HS-27A (cell line): ENCODE measurements at regions not wholly inside any gene's neighbourhood (a gene's known extent, or its start where the extent isn't known, plus 50 kb on each side); places are given as distances from the start of the nearest gene placed in this dataset.
"Not testable (repeated sequence)": the region's sequence is repeated elsewhere in the genome, so short reads cannot be mapped to it uniquely, and the experiment has no call there.

ENCODE experiments used
- DNase-seq: peaks from one replicate; pipeline ENCODE4 v3.0.0-alpha.2; 2012; ENCODE audit warnings: low read depth, missing footprints

GRCh38 chr17:33695431-33695830, 402.3 kb upstream of the ASIC2 start:
- no peak for DNase-seq

GRCh38 chr17:33696102-33696501, 403.0 kb upstream of the ASIC2 start:
- DNase-seq: no peak

GRCh38 chr17:33697557-33697956, 404.5 kb upstream of the ASIC2 start:
- no peak for DNase-seq

GRCh38 chr17:33701910-33702309, 408.8 kb upstream of the ASIC2 start:
- no peak for DNase-seq

DNA sequence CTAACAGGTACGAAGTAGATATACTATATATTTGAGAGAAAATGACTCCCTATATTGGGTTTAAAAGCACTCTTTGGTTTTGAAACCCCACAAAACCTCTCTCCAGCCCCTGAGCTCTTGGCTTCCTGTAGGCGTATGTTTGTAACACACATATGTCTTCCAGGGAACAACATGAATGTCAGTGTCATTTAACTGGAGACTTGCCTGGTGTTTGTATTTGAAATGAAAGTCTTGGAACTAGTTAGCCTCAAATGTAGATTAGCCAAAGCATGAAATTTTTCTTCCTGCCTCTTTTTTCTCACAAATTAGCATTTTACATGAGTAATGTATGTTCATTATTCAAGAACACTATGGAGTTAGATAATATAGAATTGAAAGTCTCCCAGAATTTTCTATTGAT, 411.8 kb upstream of the ASIC2 start:
- DNase-seq: no peak

DNA sequence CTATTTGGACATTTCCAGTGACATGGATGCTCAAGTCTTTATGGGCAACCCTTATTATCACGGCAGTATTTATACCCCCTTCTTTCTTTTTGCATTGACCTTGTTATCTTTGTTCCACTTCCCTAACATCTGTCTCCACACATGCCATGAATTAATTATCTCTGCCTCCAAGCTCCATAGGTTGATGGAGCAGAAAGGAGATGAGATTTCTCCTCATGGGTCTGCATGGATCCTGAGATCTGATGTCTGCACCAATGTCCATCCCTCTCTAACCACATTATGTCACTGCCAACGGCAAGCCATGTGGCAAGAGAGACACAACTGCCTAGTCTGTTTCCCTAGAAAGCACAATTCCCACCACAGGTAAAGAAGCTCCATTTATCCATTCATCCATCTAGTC, 416.8 kb upstream of the ASIC2 start:
- no peak for DNase-seq

DNA sequence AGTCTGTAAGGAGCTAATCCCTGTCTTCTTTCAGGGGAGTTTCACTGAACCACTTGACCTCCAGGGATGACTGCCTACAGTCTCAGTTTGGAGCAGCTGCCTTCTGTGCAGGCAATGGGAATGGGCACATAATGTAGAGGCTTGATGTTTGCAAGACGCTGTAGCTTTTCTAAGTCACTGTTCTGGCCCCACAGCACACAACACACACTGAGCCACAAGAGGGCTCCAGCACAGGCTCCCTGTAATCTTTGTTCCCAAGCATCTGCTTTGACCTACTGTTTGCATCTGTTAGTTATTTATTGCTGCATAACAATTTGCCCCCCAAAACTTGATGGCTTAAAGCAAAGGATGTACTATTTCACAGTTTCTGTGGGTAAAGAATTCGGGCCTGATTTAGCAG, 419.0 kb upstream of the ASIC2 start:
- no peak for DNase-seq

DNA sequence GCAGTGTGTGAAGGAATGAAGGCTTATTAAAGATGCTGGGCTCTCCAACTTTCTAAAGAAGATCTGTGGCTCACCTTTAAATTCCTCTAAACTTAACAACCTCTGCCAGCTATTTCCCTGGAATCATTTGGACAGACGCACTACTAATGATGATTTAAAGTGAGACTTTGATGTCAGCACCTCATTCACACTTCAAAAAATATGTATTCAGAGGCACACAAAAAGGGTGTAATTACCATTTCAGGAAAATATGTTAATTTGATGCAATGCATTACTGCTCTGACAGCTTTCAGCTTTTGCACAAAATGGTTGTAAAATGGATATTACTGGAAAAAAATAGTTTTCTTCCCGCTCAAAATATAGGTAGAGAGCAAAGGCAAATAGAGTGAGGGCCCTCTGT, 423.9 kb upstream of the ASIC2 start:
- no peak for DNase-seq

- not testable (repeated sequence) for DNase-seq
These were observed 430.6 kb upstream of the ASIC2 start for GRCh38 chr17:33723736-33724135.

DNA sequence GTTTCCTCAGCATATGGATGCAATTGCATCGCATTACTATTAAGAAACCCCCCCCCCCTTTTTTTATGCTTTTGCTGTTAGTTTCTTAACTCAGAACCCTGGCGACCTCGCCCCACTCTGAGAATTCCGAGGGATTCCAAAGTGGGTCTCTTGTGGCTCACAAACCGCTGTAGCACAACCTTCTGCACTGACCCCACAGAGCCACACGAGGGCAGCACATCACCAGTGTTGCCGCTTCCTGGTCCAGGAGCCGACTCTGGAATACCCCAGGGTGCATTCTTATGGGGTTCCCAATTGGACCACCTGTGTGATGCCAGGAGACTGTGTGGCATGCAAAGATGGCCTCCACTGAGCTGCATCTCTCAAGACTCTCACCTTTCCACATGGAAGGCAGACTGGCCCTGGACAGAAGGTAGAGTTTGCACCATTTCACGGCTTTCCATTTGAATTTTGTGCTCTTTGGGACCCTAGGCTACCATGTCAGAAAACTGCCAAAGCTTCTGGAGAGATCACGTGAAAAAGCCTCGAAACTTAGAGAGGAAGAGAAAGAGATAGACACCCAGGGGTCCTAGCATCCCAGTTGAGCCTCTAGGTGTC, 432.7 kb upstream of the ASIC2 start:
- DNase-seq: no peak

GRCh38 chr17:33730131-33730530, 437.0 kb upstream of the ASIC2 start:
- DNase-seq: no peak

- no peak for DNase-seq
These were observed 439.0 kb upstream of the ASIC2 start for GRCh38 chr17:33732116-33732515.

GRCh38 chr17:33739714-33740113, 446.6 kb upstream of the ASIC2 start:
- no peak for DNase-seq

DNA sequence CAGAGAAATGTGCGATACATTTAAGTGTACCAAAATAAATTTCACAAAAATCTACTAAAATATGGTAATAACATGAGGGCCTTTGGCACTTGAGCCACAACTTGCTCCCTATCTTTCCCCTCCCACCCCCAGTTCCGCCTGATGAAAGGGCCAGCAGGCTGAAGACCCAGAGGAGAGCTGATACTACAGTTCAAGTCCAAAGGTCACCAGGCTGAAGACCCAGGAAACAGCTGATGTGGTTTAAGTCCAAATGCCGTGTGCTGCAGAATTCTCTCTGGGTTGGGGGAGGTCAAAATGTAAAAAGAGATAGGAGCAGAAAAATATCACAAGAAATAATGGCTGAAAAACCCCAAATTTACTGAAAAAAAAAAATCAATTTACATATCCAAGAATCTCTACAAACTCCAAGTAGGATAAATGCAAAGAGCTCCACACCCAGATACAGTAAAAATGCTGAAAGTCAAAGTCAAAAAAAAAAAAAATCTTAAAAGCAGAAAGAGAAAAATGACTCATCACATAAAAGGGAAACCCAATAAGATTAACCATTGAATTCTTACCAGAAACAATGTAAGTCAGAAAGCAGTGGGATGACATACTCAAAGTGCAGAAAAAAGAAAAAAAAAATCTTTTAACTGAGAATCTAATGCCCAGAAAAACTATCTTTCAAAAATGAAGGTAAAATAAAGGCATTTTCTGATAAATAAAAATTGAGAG, 452.1 kb upstream of the ASIC2 start:
- no peak for DNase-seq

GRCh38 chr17:33749171-33749570, 456.1 kb upstream of the ASIC2 start:
- no peak for DNase-seq

GRCh38 chr17:33750943-33751701, 458.0 kb upstream of the ASIC2 start:
- no peak for DNase-seq

DNA sequence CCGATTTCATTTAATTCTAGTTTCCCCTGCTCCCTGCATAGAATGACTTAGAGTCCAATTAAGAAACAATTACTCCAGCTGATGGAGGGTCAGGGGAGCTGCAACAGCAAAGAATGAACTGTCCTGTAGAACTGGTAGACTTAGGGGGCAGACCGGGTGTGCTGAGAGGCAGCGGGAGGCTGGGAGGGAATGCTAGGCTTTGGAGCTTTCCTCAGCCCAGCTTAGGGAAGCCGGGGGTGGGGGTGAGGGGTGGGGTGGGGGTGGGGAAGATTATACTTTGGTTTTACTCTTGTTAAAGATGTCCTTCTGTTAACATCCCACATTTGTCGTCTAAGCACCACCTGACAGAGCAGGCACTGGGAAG, 458.6 kb upstream of the ASIC2 start:
- no peak for DNase-seq

GRCh38 chr17:33753452-33753851, 460.4 kb upstream of the ASIC2 start:
- DNase-seq: no peak

DNA sequence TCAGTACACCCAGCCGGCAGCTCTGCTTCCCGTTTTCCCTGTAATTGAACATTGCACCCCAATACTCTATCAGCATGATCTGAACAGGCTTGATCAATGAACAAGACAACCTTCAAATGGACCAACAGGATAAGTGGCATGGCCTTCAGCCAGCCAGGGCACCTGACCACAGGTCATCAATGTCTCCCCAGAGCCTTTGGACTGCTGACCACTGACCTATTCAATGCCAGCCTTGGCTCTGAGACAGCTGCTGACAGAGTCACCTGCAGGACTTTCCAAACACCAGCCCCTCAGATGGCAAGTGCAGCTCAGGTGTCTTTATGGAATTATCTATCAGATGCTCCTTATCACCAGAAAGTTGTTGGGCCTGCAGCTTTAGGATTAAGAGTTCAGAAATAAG, 462.9 kb upstream of the ASIC2 start:
- no peak for DNase-seq

GRCh38 chr17:33765871-33766270, 472.8 kb upstream of the ASIC2 start:
- DNase-seq: no peak

DNA sequence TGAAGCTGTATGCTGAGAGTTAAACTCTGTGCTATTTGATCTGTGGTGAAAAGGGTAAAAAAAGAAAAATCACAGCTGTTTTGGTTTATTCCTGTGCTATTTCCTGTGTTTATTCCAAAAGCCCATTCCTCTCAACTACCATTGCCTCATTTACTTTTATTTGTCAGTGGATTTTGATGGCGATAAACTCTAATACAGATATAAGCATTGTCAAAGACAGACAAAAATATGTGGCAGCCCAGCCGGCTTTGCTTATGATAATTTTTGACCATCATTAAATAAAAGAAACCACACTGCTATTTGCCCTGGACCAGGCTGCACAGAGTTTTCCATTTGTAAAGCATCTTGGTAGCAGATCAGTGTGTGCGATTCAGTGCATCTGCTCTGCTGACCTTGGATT, 473.6 kb upstream of the ASIC2 start:
- no peak for DNase-seq

DNA sequence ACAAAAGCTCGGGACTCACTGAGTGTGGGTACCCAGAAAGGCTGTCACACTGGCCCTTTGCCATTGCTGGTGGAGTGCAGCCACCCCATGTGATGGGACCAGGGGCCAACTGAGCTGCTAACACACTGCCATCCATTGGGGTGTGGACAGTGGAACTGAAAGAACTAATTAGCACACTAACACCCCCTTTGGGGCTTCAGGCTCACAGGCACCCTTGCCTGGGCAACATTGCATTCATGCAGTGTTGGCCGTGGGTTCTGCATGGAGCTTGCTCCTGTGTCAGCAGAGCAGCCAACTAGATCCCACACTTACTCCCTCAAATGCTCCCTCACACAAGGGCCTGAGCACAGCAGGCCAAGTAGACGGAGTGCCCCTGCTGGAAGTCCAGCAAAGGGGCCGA, 476.0 kb upstream of the ASIC2 start:
- no peak for DNase-seq

DNA sequence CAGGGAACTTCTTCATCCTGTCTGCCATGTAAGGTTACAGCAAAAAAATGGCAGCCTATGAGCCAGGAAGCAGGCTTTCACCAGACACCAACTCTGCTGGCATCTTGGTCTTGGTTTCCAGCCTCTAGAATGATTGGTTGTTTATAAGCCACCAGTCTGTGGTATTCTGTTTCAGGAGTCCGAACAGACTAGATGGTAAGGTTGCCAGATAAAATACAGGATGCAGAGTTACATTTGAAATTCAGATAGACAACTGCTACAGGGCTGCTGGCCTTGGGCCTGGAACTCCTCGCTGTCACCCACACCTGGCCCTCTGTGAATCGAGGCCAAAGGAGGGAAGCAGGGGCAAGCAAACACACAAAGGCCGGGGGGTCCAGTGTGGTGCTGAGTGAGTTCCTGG, 478.8 kb upstream of the CCL2 start:
- no peak for DNase-seq

DNA sequence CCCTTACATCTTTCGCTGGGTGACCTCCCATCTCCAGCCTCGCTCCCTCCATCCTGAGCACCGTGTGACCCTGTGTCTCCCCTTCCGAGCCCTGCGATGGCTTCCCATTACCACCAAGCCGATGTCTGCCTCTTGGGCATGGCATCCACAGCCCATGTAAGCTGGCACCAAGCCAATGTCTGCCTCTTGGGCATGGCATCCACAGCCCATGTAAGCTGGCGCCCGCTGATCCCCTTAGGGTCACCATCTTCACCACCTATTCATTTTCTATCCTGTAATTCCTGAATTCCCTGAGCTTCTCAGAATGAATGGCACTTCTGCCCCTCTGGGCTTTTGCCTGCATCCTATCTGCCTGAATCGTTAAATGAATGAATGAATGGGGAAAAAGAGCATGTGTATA, 478.2 kb upstream of the CCL2 start:
- no peak for DNase-seq
